ENCODE measurements at regions not wholly inside any gene's neighbourhood (a gene's known extent, or its start where the extent isn't known, plus 50 kb on each side); places are given as distances from the start of the nearest gene placed in this dataset.
"Not testable (repeated sequence)": the region's sequence is repeated elsewhere in the genome, so short reads cannot be mapped to it uniquely, and the experiment has no call there.

DNA sequence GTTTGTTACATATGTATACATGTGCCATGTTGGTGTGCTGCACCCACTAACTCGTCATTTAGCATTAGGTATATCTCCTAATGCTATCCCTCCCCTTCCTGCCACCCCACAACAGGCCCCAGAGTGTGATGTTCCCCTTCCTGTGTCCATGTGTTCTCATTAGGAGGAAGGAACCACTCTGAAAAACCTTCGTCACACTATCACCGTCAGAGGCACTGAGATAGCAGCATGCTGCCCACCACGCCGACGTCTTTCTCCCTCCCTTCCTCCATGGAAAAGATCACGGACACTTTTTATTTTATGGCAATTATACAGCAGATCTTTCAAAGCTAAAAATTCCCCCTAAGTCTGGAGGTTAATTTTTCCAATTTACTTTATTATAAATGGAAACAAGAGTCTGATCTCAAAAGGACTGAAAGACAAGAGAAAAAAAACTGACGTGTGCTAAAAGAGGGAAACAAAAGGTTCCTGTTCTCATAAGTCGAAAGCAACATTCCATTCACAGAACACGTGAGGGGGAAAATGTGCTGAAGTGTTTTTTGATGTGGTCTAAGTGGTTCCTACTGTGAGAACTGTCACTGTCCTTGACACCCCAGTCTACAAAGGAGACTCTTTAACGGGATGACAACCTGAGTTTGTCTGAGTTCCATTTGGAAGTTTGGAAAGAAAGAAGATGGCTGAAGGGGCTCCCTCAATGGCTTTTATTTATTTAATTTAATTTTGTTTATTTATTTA, 339.7 kb upstream of the IRX2 start:
- DNase-seq = no peak

DNA sequence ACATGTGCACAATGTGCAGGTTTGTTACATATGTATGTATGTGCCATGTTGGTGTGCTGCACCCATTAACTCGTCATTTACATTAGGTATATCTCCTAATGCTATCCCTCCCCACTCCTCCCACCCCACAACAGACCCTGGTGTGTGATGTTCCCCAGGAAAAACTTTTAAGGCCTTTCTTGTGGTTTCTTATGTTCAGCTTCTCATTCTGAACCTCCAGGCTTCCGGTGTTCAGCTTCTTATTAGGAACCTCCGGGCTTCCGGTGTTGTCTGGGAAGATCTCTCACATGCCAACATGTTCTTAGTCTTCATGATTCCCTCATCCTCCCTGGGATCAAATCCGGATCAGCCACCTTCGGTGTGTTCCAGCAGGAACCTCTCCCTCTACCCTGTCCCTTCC, 338.8 kb upstream of the IRX2 start:
- not testable (repeated sequence) for DNase-seq

DNA sequence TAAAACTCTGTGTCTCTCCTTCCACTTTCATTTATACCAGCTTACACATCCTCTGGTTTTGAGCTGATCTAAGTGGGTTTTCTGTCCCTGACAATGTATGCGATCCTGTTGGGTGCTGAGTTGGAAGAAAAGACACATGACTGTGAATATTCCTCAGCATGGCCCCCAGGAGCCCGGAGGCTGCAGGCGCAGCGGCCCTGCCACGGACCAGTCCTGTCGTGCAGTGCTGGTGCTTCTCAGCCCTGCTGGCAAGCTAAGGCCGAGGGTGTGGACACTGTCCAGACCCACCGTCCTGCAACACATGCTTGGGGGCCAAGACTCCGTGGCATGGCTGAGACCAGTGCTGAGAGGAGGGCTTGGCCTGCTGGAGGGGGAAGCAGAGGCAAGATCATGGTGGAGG, 328.9 kb upstream of the IRX2 start:
- no peak for DNase-seq

DNA sequence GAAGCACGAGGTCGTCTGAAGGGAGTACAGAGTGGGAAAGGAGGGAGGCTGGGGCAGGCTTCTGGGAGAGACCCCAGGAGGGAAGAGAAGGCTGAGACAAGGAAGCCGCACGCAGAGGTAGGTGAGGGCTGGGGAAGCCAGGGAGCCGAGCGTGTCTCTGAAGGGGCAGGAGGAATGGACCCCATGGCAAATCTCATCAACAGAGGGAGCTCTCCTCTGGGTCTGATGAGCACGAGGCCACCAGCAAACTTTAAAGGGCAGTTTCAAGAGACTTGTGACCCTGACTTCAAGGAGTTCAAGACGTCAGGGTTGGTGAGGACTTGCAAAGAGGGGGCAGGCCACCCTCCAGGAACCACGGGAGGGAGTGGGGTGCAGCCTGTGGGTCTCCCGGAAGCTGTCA, 326.2 kb upstream of the IRX2 start:
- DNase-seq = no peak

DNA sequence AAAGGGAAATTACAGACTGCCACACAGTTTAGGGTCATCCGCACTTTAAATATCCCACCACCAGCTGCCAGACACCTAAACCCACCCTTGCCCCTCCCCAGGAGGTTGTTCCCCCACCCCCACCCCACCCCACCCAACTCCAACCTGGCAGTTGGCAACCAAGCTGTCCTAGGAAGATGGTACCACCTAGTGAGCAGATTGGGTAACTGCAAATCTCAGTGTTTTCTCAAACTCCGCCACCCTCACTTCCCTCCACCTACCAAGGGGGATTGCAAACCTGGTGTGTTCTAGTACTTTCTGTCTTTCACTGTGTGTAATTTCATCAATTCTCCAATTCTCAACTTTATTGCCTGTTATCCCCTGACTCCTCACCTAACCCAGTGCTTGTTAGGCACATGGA, 323.8 kb upstream of the IRX2 start:
- no peak for DNase-seq

DNA sequence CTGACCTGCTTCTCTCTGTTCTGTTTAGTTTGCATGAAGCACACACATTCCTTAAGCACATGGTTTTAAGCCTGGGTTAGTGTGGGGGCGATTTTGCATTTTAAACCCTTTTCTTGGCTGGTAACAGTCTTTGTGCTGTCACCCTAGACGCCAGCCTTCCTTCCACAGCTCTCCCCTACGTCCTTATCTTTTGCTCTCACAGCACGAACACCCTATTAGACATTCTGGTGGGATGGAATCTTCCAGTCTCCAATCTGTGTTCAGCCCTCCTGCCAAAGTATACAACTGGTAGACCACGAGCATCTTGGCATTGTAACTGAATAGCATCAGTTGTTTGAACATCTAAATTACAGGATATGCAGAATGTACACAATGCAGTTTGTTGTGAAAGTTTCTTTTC, 316.9 kb upstream of the IRX2 start:
- DNase-seq = no peak

DNA sequence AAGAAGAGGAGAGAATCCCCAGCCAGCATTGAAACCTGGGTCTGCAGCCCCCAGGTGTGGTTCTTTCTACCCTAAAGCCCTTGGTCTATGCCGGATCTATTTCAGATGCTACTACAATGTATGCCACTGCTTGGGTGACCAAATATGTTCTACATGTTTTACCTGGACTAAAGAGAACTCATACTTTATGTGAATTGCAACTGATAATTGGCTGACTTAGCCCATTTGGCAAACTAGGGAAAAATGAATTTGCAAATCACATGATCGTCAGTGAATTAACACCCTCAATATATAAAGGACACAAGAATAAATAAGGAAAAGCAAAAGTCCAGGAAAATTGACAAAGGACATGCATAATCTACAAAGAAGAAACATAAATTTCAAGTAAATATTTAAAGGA, 308.8 kb upstream of the IRX2 start:
- no peak for DNase-seq

DNA sequence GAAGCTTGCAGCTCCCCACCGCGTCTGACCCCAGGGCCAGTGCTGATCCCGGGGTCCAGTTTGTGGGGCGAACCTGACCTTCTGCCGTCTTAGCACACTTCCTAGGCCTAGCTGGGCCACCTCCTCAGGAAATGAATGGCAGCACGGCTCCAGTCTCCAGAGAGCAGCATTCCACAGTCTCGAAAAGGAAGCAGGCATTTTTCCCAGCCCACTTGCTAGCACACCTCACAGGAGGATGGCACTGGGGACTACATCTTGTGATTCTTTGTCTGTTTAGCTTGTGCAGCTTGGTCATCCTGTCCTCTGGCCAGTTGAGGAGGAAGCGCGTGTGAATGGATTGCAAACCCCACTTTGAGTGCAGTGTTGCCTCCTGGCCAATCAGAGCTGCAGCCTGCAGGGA, 308.0 kb upstream of the IRX2 start:
- no peak for DNase-seq

DNA sequence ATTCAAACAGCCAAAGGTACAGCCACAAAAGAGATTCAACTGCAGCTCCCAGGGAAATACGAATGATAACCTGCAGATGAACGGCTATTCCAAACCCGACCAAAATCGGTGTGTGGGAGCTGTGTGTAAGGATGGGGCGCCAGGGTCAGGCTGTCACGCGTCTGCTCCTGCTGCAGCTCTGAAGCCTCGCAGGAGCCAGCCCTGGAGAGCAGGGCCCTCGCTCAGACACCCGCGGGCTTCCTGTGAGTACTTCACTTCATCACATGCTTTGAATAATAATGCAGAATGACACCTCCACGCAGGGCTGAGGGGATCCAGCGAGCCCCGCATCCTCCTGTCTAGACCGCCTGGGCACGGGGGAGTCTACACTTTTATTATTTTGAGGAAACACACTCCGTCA, 307.5 kb upstream of the IRX2 start:
- no peak for DNase-seq

DNA sequence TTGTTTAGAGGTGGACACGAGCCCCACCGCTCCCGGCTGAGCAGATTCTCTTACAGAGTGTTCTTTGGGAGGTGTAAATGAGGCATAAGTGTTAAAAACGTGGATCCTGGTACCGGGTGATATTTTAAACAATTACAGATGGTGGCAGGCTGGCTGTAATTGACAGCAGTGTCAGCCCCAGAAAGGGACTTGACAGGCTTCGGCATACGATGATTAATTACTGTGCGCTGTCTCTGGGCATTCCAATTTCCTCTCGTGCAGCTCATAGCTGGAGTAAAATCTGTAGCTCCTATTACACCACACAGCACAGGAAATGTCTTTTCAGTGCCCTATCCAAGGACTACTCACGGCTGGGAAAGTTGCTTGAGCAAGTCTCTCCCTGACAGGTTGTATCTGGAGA, 305.4 kb upstream of the IRX2 start:
- no peak for DNase-seq

DNA sequence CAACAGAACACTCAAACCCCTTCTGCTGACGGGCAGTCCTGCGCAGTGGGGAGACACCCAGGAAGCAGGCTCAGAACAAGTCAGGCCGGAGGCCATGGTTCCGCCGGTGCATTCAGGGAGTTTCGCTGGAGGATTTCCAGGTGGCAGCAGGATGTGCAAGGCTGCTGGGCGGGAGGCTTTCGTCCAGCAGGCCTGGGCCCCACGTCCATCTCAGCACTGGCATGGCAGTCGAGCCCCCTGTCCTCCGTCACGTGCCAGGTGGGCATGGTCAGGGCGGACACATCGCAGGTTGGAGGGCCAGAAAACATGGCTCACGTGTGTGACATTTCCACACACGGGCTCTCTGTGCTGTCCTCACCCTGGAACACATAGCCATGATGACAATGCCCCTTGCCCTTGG, 299.9 kb upstream of the IRX2 start:
- no peak for DNase-seq

DNA sequence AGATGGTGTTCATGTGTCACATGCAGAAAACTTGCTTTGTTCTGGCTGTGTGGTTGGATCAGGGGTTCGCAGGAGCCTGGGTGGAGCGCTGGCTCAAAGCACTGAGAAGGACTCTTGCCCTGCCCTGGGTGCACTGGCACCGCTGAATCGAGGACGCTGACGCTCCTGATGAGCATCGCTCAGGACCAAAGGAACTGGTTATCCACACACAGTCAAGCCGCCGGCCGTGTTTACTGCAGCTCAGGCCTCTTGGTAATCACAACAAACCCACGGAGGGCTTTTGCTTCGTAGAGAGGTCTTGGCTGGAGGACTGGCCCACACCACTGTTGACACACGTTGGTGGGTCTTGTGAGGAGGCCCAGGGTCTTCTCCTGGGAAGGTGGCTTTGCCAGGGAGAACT, 299.4 kb upstream of the IRX2 start:
- DNase-seq = no peak

DNA sequence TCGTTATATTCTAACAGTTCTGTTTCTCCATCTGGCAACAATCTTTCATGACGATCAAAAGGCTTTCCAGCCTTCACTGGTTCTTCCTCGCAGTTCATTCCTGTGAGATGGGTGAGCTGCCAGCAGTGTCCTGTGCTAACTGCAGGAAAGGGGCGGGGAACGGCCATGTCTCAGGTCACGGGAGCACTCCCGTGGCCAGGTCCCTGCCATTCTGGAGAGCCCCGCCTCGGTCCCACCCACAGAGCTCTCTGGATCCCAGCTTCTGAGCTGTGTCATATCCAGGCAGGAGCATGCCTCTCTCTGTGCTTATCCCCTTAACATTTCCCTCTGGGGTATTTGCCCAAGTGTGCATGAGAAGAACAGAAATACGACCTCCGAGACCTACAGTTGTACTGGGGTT, 297.8 kb upstream of the IRX2 start:
- no peak for DNase-seq

DNA sequence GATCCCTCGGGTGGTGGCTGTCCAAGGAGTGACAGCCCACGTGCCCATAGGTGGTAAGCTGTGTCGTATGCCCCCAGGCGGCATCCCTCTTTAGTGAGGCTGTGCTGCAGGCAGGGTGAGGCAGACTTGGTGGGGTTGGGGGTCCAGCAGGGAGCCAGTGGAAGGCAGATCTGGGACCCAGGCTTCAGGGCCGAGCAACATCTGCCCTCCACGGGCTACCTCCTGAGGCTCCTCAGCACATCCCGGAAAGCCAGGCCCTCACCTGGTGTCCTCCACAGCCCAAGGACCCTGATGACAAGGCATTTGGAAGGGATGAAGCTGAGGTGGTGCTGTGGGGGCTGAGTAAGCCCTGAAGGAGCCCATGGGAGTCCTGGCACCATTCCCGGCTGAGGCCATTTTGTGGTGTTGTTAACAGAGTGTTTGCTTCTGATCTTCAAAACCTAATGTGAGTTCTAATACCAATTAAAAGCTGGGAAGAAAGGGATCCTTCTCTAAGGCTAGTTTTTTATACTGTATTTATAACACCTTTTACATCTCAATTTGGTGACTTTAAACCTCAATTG, 295.8 kb upstream of the IRX2 start:
- no peak for DNase-seq

DNA sequence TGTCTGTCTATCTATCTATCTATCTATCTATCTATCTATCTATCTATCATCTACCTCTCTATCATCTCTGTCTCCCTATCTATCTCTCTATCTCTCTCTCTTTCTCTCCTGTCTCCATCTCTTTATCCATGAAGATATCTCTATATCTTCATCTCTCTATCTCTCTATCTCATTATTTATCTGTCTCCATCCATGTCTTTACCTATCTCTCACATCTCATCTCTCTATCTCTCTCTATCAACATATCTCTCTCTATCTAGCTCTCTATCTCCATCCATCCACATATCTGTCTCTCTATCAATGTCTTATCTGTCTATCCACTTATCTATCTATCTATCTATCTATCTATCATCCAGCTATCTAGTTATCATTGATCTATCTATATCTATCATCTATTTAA, 292.1 kb upstream of the IRX2 start:
- DNase-seq = no peak

DNA sequence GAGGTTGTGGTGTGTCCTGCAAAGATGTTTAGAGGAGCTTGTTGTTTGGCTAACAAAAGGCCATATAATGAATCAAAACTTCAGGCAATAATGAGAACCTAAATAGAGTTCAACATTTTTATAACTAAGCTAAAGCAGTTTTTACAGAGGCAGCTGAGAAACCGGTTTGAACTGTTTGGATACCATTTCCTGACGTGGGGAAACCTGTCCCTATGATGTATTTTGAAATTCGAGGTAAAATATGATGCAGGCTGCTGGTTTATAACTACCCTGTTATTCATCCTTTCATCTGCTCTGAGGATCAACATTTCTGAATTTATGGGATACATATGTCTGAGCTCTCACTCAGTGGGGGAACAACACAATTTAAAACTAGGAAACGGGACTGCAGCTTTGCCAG, 289.5 kb upstream of the IRX2 start:
- no peak for DNase-seq

DNA sequence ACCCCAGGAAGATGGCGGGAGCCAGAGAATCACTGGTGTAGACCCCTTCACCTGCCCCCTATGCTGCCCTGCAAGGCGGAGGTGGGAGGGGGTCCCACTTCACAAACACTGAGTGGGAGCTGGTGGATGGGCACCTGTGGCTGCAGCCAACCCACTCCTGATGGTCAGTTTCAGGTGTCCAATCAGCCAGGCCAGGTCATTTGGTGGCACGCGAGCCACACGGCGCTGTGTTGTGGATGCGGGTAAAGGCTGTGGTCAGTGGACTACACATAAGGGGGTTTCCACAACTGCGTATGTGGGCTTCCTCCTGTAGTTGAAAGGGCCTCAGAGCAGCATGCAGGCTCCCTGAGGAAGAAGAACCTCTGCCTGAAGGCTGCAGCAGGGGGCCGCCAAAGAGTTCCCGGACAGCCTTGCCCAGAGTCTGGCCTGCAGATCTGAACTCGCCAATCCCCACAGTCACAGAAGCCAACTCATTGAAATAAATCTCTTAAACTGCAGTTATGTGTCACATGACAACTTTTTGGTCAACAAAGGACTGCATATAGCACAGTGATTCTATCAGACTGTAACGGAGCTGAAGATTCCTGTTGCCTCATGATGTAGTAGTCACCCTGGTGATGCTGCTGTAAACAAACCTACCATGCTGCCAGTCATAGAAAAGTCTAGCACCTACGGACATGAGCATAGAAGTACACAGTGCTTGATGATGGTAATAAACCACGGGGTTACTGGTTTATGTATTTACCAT, 284.7 kb upstream of the IRX2 start:
- DNase-seq = no peak

DNA sequence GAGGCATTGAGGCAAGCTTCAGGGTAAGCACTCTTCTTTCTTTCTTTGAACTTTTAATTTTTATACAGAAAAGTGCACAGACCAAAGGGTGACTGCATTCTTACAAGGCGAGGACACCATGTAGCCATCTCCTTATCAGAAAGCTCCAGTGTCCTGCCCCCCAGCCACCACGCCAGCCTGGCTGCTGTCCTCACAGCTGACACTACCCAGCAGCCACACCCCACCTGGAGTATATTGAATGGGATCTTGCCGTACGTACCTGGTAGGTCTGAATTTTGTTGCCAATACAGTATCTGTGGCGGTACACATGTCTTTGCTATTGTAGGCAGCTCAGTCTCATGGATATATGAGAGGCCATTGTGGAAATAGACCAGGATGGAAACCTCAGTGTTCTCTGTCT, 284.0 kb upstream of the IRX2 start:
- DNase-seq = no peak

DNA sequence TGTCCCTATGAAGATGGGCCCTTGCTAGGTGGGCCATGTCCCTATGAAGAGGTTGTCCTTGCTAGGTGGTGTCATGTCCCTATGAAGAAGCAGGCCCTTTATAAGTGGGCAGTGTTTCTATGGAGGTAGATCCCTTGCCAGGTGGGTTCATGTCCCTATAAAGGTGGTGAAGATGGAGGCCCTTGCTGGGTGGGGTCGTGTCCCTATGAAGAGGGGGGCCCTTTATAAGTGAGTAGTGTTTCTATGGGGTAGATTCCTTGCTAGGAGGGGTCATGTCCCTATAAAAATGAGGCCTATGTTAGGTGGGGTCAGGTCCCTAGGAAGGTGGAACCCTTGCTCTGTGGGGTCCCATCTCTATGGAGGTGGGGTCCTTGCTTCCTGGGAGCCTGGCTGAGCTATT, 283.4 kb upstream of the IRX2 start:
- no peak for DNase-seq

DNA sequence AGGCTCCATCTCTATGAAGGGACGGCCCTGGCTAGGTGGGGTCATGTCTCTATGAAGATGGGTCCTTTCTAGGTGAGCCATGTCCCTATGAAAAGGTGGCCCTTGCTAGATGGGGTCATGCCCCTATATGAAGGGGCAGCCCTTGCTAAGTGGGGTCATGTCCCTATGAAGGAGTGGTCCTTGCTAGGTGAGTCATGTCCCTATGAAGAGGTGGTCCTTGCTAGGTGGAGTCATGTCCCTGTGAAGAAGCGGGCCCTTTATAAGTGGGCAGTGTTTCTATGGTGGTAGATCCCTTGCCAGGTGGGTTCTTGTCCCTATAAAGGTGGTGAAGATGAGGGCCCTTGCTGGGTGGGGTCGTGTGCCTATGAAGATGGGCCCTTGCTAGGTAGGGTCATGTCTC, 283.0 kb upstream of the IRX2 start:
- DNase-seq = no peak

DNA sequence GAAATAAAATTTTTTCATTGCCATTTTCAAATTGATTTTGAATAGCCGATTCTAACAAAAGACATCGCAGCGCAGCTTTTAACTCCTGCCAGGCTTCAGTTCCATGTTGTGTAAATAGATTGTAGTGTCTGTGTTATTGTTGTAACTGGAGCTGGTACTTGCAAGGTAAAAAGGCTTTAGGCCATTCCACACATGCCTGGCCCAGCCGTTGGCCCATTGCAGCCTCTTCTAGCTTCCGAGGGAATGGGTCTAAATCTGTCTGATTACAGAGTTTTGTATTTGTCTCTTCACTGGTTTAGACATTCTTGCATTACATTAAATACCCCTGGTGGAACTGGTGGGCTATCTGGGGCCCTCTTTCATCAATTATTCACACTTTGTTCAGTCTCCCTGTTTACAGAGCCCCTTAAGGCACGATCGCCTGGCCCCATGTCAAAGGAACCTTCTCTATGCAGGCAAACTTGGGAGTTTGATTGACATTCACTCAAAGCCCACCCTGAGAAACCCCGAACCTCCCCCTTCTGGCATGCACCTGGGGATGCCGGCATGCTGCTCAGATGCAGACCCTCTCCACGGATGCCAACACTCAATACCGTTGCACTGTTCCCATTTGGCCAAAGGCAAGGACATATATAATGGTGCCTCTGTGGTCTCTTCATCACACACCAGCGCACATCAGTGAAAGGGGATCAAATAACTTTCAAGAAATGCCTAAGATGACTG, 281.7 kb upstream of the IRX2 start:
- DNase-seq = no peak

DNA sequence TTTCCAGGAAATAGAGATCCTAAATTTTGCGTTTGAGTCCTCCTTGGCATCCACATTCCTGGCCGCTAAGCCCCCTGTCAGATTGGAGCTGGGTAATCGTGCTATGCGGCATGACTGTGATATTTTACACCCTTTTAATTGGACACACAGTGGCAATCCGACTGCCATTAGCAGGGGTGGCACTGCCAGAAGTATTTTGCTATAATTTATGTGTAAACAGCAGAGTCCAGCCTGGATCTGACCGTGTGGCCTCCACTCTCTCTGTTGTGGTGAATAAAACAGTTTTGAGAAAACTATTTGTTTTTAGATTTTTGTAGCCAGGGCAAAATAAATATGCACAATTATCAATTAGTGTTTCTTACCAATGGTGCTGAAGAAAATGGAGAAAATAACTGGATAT, 281.0 kb upstream of the IRX2 start:
- no peak for DNase-seq

DNA sequence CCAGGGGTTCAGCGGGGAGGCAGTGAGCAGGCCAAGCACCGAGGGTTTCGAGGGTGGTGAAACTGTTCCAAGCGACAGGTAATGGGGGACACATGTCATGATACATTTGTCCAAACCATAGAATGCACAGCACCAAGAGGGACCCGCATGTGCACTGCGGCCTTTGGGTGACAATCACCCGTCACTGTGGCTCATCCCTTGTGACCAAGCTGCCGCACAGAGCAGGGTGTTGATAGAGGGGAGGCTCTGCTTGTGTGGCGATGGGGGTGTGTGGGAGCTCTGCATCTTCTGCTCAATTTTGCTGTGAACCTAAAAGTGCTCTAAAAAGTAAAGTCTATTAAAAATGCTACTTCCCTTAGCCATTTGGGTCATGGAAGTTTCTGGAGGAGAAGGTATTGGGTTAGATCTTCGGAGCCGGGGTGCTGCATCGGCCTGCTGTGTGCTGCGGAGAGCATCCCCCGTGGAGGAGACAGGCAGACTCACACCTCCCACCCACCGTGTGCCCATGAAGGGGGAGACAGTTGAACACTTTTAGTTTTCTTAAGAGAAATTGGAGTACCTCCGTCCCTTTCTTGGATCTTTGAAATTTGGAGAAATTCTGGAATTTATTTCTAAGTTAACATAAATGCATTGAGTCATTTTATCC, 280.4 kb upstream of the IRX2 start:
- DNase-seq = no peak

Data from NCI-H1417 treated with DMSO at 0.1 percent for 48 hours (cell line).